Panc1 (cell line): ENCODE measurements at regions not wholly inside any gene's neighbourhood (a gene's known extent, or its start where the extent isn't known, plus 50 kb on each side); places are given as distances from the start of the nearest gene placed in this dataset.

ENCODE experiments used
- CTCF ChIP-seq: fragments of 450-650 bp; IDR thresholded peaks from 2 replicates; pipeline ENCODE4 v1.5.1; 2017; ENCODE audit warnings: mild to moderate bottlenecking
- POLR2AphosphoS5 ChIP-seq: IDR thresholded peaks from 2 replicates; pipeline ENCODE4 v1.6.1; 2012; ENCODE audit warnings: mild to moderate bottlenecking, low read depth, low read length, moderate library complexity
- SIN3A ChIP-seq: IDR thresholded peaks from 2 replicates; pipeline ENCODE4 v1.6.1; 2012; ENCODE audit warnings: low read depth, mild to moderate bottlenecking, low read length, moderate library complexity, borderline replicate concordance; ENCODE audit not compliant: insufficient read depth

- TF ChIP-seq POLR2AphosphoS5, result no peak
- TF ChIP-seq CTCF, result no peak
- TF ChIP-seq SIN3A, result no peak
These were observed 84.6 kb upstream of the ZNF254 start for GRCh38 chr19:24002256-24002945.
